ENCODE measurements at regions not wholly inside any gene's neighbourhood (a gene's known extent, or its start where the extent isn't known, plus 50 kb on each side); places are given as distances from the start of the nearest gene placed in this dataset.

DNA sequence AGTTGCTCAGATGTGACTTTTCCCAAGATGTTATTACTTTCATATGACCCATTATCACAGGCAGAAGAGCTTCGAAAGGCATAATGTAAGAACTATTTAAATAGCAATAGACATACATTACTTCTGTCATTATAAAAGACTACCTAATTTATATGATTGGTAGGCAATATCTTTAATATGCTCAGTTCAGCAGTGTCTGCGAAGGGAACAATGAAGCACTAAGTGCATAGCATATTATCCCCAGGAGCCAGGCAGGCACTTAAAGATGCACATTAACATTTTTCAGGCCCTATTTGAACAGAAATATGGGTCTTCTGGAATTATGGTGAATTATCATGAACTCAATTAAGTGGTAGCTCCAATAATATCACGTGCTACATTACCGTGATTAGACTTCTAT, 217.8 kb downstream of the EPM2A start:
- TF ChIP-seq CTCF (IDR thresholded peaks at IDR 0.05) (no peak), FOXK1 (CRISPR knock-in tag; IDR thresholded peaks at IDR 0.05) (no peak), USF2 (CRISPR knock-in tag; IDR thresholded peaks at IDR 0.05) (no peak), OVOL2 (CRISPR knock-in tag; IDR thresholded peaks at IDR 0.05; ENCODE audit: borderline replicate concordance) (no peak), ZNF281 (CRISPR knock-in tag; IDR thresholded peaks at IDR 0.05) (no peak), SOX15 (CRISPR knock-in tag; IDR thresholded peaks at IDR 0.05) (no peak), FOXJ3 (CRISPR knock-in tag; IDR thresholded peaks at IDR 0.05; ENCODE audit: borderline replicate concordance) (no peak), TCF7 (CRISPR knock-in tag; IDR thresholded peaks at IDR 0.05; ENCODE audit: low read depth) (no peak), MLX (CRISPR knock-in tag; IDR thresholded peaks at IDR 0.05) (no peak)
- TF ChIP-seq, protein P1, sequence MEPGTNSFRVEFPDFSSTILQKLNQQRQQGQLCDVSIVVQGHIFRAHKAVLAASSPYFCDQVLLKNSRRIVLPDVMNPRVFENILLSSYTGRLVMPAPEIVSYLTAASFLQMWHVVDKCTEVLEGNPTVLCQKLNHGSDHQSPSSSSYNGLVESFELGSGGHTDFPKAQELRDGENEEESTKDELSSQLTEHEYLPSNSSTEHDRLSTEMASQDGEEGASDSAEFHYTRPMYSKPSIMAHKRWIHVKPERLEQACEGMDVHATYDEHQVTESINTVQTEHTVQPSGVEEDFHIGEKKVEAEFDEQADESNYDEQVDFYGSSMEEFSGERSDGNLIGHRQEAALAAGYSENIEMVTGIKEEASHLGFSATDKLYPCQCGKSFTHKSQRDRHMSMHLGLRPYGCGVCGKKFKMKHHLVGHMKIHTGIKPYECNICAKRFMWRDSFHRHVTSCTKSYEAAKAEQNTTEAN (CRISPR knock-in tag; IDR thresholded peaks at IDR 0.05), result no peak

Measured in WTC11 (cell line).